ENCODE measurements at regions not wholly inside any gene's neighbourhood (a gene's known extent, or its start where the extent isn't known, plus 50 kb on each side); places are given as distances from the start of the nearest gene placed in this dataset.

DNA sequence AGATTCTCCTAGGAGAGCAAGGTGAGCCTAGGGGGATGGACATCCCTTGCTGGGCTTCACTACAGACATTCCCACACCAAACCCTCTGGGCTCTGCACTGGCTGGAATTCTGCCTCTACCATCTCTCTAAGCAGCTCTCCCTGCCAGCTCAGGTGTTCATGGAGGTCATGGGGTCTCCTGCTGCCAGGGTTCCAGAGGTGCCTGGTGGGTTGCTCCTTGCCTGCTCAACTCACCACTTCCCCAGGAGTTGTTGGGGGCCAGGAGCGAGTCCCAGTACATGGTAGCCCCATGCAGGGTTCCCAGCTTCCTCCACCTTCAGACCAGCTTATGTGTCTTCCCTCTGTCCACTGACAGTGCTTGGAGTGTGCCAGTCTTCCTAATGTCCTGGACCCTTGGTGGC, 167.8 kb upstream of the PAQR3 start:
- no peak for DNase-seq (ENCODE audit: low spot score in 2 of 2)
- Histone ChIP-seq H3K27ac (no peak overlapping the region), H3K4me1 (no peaks in the 10 kb centered on the region), H3K4me3 (no peak overlapping the region), H3K9me3 (no peaks in the 10 kb centered on the region), H3K27me3 (no peaks in the 10 kb centered on the region), H3K36me3 (no peaks in the 10 kb centered on the region)
- TF ChIP-seq, protein P1, sequence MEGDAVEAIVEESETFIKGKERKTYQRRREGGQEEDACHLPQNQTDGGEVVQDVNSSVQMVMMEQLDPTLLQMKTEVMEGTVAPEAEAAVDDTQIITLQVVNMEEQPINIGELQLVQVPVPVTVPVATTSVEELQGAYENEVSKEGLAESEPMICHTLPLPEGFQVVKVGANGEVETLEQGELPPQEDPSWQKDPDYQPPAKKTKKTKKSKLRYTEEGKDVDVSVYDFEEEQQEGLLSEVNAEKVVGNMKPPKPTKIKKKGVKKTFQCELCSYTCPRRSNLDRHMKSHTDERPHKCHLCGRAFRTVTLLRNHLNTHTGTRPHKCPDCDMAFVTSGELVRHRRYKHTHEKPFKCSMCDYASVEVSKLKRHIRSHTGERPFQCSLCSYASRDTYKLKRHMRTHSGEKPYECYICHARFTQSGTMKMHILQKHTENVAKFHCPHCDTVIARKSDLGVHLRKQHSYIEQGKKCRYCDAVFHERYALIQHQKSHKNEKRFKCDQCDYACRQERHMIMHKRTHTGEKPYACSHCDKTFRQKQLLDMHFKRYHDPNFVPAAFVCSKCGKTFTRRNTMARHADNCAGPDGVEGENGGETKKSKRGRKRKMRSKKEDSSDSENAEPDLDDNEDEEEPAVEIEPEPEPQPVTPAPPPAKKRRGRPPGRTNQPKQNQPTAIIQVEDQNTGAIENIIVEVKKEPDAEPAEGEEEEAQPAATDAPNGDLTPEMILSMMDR (IDR thresholded peaks at IDR 0.05): no peak
- intact Hi-C loops (cut with DNase I): no loop called here

DNA sequence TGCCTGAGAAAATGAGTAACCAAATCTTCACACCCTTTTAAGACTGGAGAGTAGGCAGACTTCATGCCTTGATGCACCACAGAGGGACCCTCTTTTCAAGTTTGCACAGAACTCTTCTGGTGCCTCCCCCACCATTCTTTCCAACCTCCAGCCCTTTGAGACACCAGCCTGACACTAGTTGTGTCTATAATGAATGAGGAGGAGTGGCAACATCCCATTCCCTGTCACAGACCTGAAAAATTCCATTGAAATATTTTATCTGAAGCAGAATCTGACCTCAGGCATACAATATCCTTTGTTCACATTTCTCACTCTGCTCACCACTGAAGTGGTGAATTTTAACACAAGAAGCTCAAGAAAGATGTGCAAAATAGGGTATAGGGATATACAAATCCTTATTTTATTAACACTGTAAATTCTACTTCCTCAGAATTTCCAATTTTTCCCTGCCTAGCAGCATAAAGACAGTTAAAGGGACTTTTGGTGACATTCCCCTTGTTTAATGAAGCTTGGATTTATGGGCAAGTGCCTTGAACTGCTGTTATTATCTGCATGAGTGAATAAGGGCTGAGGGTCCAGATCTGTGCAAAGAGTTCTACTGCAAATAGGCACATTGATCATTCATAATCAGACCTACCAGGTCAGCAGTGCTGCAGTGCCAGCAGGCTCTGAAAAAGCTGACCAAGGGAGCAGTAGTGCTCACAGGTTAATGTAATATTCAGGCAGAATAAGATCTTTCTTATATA, 149.9 kb upstream of the PAQR3 start:
- Histone ChIP-seq H3K27me3 (no peaks in the 10 kb centered on the region), H3K9me3 (no peaks in the 10 kb centered on the region), H3K4me3 (no peak overlapping the region), H3K36me3 (no peaks in the 10 kb centered on the region), H3K27ac (no peak overlapping the region), H3K4me1 (no peaks in the 10 kb centered on the region)
- no peak for DNase-seq (ENCODE audit: low spot score in 2 of 2)
- TF ChIP-seq, protein P1 (IDR thresholded peaks at IDR 0.05): no peak
- intact Hi-C loops (cut with DNase I): no loop called here

DNA sequence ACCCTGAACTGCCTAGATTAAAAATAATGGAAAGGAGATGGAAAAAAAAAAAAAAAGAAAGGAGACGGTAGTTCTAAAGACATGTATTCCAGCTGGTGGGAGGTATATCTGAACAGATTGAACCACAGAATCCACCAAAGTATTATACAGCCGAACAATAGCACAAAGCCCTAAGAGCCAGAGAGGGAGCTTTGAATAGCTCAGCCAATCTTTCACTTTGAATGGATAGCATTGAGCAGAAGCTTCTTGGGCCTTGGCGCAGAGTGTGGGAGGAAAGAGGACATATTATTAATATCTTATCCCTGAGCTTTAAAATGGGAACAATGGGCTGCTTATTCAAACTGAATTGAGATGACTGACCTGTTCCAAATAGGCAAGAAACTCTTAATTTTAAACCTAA, 147.8 kb upstream of the PAQR3 start:
- Histone ChIP-seq H3K9me3 (peaks cover 2 to 3% of the 10 kb centered on the region in 2 donors), H3K4me3 (no peak overlapping the region), H3K27me3 (no peaks in the 10 kb centered on the region), H3K4me1 (no peaks in the 10 kb centered on the region), H3K36me3 (no peaks in the 10 kb centered on the region), H3K27ac (no peak overlapping the region)
- TF ChIP-seq, protein P1 (IDR thresholded peaks at IDR 0.05): no peak
- intact Hi-C loops (cut with DNase I): no loop called here
- DNase-seq (ENCODE audit: low spot score in 2 of 2): no peak

DNA sequence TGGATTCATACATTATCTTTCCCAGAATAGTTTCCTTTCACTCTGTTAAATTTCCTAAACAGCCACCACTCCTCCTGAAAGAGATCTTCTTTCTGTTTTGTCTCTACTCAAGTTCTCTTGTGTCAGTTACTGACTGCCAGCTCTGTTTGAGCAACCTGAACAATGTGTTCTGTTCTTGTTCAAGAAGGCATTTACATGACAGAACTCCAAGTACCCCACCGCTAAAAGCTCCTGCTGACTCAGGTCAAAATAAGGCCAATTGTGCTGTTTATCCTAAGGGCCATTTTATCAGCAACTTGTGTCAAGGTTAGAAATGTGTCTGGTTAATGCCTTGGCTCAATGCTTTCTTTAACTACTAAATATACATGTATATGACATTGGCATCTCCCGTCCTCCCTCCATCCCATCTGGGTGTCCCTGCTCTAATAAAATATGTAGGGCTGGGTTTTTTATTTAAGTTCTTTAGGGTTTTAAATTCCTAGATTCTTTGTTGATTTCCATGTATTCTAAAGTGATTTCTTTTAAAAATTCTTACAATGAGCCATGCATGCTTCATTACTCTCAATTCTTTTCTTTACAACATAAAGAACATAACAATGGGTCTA, 144.3 kb upstream of the PAQR3 start:
- Histone ChIP-seq H3K4me1 (no peaks in the 10 kb centered on the region), H3K27ac (no peak overlapping the region), H3K36me3 (no peaks in the 10 kb centered on the region), H3K27me3 (no peaks in the 10 kb centered on the region), H3K9me3 (peaks cover 4 to 13% of the 10 kb centered on the region in 2 donors), H3K4me3 (no peak overlapping the region)
- no peak for DNase-seq (ENCODE audit: low spot score in 2 of 2)
- intact Hi-C loops (cut with DNase I): no loop called here
- TF ChIP-seq, protein P1 (IDR thresholded peaks at IDR 0.05): no peak

DNA sequence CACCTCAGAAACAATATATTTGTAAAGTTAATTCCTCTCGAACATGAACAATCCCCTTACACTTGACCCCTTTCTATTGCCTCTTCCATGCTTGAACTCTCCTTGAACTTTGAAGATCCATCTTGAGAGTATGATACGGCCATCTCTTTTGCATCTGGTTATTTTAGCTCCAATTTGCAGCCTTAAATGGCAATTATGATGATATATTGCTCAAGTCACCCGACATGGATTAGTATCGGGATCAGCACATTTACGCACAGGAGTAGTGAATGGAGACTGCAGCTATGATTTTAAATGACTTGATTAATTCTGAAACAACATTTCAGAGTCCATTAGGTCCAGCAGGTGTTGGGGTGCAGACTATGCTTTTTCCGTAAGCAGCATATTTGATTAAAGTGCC, 143.8 kb upstream of the PAQR3 start:
- Histone ChIP-seq H3K4me3 (no peak overlapping the region), H3K36me3 (no peaks in the 10 kb centered on the region), H3K4me1 (no peaks in the 10 kb centered on the region), H3K27ac (no peak overlapping the region), H3K9me3 (peaks cover 4 to 13% of the 10 kb centered on the region in 2 donors), H3K27me3 (no peaks in the 10 kb centered on the region)
- intact Hi-C loops (cut with DNase I): no loop called here
- TF ChIP-seq, protein P1 (IDR thresholded peaks at IDR 0.05): no peak
- no peak for DNase-seq (ENCODE audit: low spot score in 2 of 2)

All from ascending aorta (tissue), 2 donors.